Bronchial epithelial cell (primary cell): ENCODE measurements at regions not wholly inside any gene's neighbourhood (a gene's known extent, or its start where the extent isn't known, plus 50 kb on each side); places are given as distances from the start of the nearest gene placed in this dataset.

Experiments
- DNase-seq: peaks from one replicate; pipeline ENCODE4 v3.0.0-alpha.2; 2010; ENCODE audit warnings: low read depth
- FAIRE-seq: peaks from 2 replicates; lab custom pipeline; 2011; peaks lifted over from hg19 to GRCh38; lab: Jason Lieb, UNC
- H3K27me3 ChIP-seq: 2 replicates; pipeline ENCODE4 v1.5.1; 2011; ENCODE audit warnings: low read length; ENCODE audit not compliant: control insufficient read depth, insufficient read depth
- H3K36me3 ChIP-seq: 2 replicates; pipeline ENCODE4 v1.5.1; 2011; ENCODE audit warnings: low read length; ENCODE audit not compliant: control insufficient read depth, insufficient read depth
- H3K4me3 ChIP-seq: 2 replicates; pipeline ENCODE4 v1.5.1; 2011; ENCODE audit warnings: mild to moderate bottlenecking, low read depth, low read length, control low read depth
- CTCF ChIP-seq: IDR thresholded peaks from 2 replicates; pipeline ENCODE4 v1.5.1; 2011; ENCODE audit warnings: mild to moderate bottlenecking, moderate library complexity, low read length, control low read depth, inconsistent platforms; ENCODE audit not compliant: insufficient read depth, severe bottlenecking

DNA sequence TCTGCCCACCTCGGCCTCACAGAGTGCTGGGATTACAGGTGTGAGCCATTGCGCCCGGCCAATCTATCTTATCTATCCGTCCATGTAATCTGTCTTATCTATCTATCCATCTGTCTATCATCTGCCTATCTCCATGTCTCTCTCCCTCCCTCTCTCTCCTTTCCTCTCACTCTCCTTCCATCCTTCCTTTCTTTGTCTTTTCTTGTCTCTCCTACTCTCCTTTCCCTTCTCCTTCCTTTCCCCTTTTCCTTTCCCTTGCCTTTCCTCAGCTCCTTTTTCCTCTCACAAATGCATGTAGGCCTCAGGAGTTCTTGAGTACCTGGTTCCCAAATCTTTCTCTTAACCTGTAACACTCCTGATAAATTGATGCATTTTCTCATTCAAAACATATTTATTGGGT, 89.3 kb upstream of the WSCD2 start:
- no peak for FAIRE-seq
- no peak for DNase-seq
- H3K36me3 ChIP-seq: no peaks in the 10 kb centered on the region
- no peak for TF ChIP-seq CTCF
- no peak overlapping the region for H3K4me3 ChIP-seq
- H3K27me3 ChIP-seq: no peaks in the 10 kb centered on the region

DNA sequence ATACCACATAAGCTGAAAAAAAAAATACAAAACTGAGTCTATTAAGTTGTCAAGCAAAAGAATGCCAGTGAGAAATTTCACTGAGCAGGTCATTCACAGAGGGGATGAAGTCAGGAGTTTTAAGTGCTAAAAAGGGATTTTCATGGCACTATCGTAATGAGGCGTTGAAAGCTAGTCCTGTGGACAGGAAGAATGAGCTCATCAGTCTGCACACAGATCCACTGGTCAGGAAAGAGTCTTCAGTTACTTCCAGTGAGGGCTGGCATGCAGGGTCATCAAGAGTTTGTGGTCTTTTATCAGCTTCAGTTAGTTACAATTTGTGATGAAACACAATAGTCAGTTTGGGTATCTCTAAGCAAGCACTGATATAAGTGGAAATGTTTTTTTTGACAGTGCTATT, 88.1 kb upstream of the WSCD2 start:
- H3K36me3 ChIP-seq: no peaks in the 10 kb centered on the region
- H3K27me3 ChIP-seq: no peaks in the 10 kb centered on the region
- H3K4me3 ChIP-seq: no peak overlapping the region
- TF ChIP-seq CTCF: no peak
- no peak for FAIRE-seq
- DNase-seq: no peak

DNA sequence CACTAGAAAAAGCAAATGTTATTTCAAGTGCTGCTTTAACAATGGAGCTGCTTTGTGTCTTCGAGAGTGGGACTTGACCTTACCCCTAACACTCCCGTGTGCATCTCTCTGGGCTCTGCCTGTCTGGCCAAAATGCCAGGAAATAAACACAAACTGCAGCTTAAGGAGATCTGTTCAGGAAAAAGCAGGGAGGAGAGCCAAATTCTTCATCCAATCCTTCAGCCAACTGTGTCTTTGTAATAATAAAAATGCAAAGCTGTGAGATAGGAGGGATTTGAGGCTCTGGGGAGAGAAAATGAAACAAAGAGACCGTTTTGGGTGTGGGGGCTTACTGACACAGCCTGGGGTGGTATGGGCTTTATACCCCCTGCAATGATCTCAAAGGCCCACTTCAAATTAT, 85.8 kb upstream of the WSCD2 start:
- FAIRE-seq (no peak), DNase-seq (no peak)
- H3K27me3 ChIP-seq: no peaks in the 10 kb centered on the region
- H3K36me3 ChIP-seq: no peaks in the 10 kb centered on the region
- TF ChIP-seq CTCF: no peak
- H3K4me3 ChIP-seq: no peak overlapping the region

GRCh38 chr12:108043750-108044533, 85.1 kb upstream of the WSCD2 start:
- FAIRE-seq (no peak), DNase-seq (no peak)
- Histone ChIP-seq H3K4me3 (no peak overlapping the region), H3K36me3 (no peaks in the 10 kb centered on the region), H3K27me3 (no peaks in the 10 kb centered on the region)
- no peak for TF ChIP-seq CTCF

DNA sequence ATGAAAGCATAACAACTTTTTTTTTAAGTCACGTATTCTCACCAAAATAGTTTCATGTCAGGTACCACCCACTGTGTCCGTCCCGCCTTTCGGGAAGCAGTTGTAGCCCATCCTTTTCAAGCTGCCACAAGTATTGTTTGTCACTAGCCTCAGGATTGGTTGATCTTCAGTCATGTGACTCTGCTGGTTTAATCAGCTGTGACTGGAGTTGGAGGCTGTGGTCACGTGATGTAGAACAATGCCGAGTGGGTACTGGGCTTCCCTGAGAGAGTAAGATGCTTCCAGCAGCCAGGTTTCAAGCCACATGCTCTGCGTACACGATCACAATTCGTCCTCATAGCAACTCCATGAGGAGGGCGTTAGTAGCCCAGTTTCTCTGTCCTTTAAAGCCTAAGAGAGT, 83.0 kb upstream of the WSCD2 start:
- no peaks in the 10 kb centered on the region for H3K36me3 ChIP-seq
- no peak overlapping the region for H3K4me3 ChIP-seq
- FAIRE-seq: no peak
- no peaks in the 10 kb centered on the region for H3K27me3 ChIP-seq
- no peak for TF ChIP-seq CTCF
- DNase-seq: no peak

- no peak for TF ChIP-seq CTCF
- no peak for FAIRE-seq
- DNase-seq: no peak
- Histone ChIP-seq H3K36me3 (no peaks in the 10 kb centered on the region), H3K4me3 (no peak overlapping the region), H3K27me3 (no peaks in the 10 kb centered on the region)
These were observed 82.4 kb upstream of the WSCD2 start for GRCh38 chr12:108046650-108047049.
